Neutrophil (primary cell): ENCODE measurements at regions not wholly inside any gene's neighbourhood (a gene's known extent, or its start where the extent isn't known, plus 50 kb on each side); places are given as distances from the start of the nearest gene placed in this dataset.
A peak's percentile ranks its signal among the peaks of the same experiment; 100 is the strongest.
"Not testable (repeated sequence)": the region's sequence is repeated elsewhere in the genome, so short reads cannot be mapped to it uniquely, and the experiment has no call there.

Experiments used
- H3K27ac ChIP-seq: fragments of 200-600 bp; sonication (generic); 2 replicates; pipeline ENCODE4 v1.5.1; 2016; ENCODE audit warnings: mild to moderate bottlenecking, moderate library complexity
- H3K27me3 ChIP-seq: fragments of 200-600 bp; sonication (generic); 2 replicates; pipeline ENCODE4 v1.6.0; 2016; ENCODE audit warnings: mild to moderate bottlenecking
- H3K36me3 ChIP-seq: fragments of 200-600 bp; sonication (generic); 2 replicates; pipeline ENCODE4 v1.5.1; 2017
- H3K4me1 ChIP-seq, 2 experiments: fragments of 200-600 bp in 1 of 2; sonication (generic) in 1 of 2; 1 replicate in 1 of 2; 2 replicates in 1 of 2; pipeline versions ENCODE4 v1.5.1 to v1.6.1; 2013 to 2016; ENCODE audit warnings: low read depth in 1 of 2, low read length in 1 of 2, mild to moderate bottlenecking in 1 of 2, moderate library complexity in 1 of 2; ENCODE audit not compliant: control insufficient read depth in 1 of 2, insufficient read depth in 1 of 2
- H3K4me3 ChIP-seq, 2 experiments: fragments of 200-600 bp in 1 of 2; sonication (generic) in 1 of 2; 1 replicate in 1 of 2; 2 replicates in 1 of 2; pipeline ENCODE4 v1.5.1; 2013 to 2016; ENCODE audit warnings: low read depth in 1 of 2, low read length in 1 of 2, mild to moderate bottlenecking in 1 of 2, moderate library complexity in 1 of 2
- H3K9me3 ChIP-seq: fragments of 200-600 bp; sonication (generic); 2 replicates; pipeline ENCODE4 v1.5.1; 2016
- CTCF ChIP-seq: fragments of 200-600 bp; sonication (generic); IDR thresholded peaks from 2 replicates; pipeline ENCODE4 v1.5.1; 2016; ENCODE audit warnings: antibody characterized with exemption

- H3K4me3 ChIP-seq: no peak overlapping the region
- TF ChIP-seq CTCF: no peak
- no peak overlapping the region for H3K27ac ChIP-seq
- no peaks in the 10 kb centered on the region for H3K4me1 ChIP-seq
- H3K9me3 ChIP-seq: no peaks in the 10 kb centered on the region
- H3K27me3 ChIP-seq: no peaks in the 10 kb centered on the region
- no peaks in the 10 kb centered on the region for H3K36me3 ChIP-seq
Measured at GRCh38 chr6:7016226-7016625, 91.5 kb upstream of the RREB1 start.

DNA sequence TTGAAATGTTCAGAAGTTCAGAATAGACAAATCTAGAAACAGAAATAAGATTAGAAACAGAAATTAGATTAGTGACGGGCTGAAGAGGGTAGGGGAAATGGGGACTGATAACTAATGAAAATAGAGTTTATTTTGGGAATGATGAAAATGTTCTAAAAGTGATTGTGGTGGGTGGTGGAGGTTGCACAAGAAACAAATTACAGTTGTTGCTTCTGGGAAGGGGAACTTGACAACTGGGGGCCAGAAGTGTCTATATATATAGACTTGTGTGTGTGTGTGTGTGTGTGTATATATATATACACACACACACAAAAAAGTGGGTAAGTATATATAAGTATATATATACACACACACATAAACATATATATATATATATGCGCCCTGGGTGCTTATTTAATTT, 86.5 kb upstream of the RREB1 start:
- Histone ChIP-seq H3K4me1 (peaks cover 0 to 9% of the 10 kb centered on the region in 2 experiments), H3K9me3 (no peaks in the 10 kb centered on the region), H3K4me3 (no peak overlapping the region), H3K27ac (no peak overlapping the region), H3K27me3 (no peaks in the 10 kb centered on the region), H3K36me3 (no peaks in the 10 kb centered on the region)
- TF ChIP-seq CTCF: no peak

GRCh38 chr6:7025861-7026260, 81.9 kb upstream of the RREB1 start:
- H3K4me3 ChIP-seq: no peak overlapping the region
- peaks cover 0 to 9% of the 10 kb centered on the region in 2 experiments for H3K4me1 ChIP-seq
- H3K36me3 ChIP-seq: no peaks in the 10 kb centered on the region

DNA sequence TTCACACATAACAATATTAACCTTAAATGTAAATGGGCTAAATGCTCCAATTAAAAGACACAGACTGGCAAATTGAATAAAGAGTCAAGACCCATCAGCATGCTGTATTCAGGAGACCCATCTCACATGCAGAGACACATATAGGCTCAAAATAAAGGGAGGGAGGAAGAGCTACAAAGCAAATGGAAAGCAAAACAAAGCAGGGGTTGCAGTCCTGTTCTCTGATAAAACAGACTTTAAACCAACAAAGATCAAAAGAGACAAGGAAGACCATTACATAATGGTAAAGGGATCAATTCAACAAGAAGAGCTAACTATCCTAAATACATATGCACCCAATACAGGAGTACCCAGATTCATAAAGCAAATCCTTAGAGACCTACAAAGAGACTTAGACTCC, 78.8 kb upstream of the RREB1 start:
- H3K27me3 ChIP-seq, H3K9me3 ChIP-seq, H3K4me3 ChIP-seq, H3K27ac ChIP-seq, H3K36me3 ChIP-seq: not testable (repeated sequence)
- H3K4me1 ChIP-seq: peaks cover 6 to 19% of the 10 kb centered on the region in 2 experiments

More at GRCh38 chr6:7025861-7026260, 81.9 kb upstream of the RREB1 start:
- Histone ChIP-seq H3K27me3 (no peaks in the 10 kb centered on the region), H3K9me3 (no peaks in the 10 kb centered on the region), H3K27ac (peak overlapping the region; percentile 35)
- TF ChIP-seq CTCF: no peak

DNA sequence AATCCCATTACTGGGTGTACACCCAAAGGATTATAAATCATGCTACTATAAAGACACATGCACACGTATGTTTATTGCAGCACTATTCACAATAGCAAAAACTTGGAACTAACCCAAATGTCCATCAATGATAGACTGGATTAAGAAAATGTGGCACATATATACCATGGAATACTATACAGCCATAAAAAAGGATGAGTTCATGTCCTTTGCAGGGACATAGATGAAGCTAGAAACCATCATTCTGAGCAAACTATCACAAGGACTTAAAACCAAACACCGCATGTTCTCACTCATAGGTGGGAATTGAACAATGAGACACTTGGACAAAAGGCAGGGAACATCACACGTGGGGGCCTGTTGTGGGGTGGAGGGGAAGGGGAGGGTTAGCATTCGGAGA, 76.8 kb upstream of the RREB1 start:
- not testable (repeated sequence) for H3K4me3 ChIP-seq, H3K27me3 ChIP-seq, H3K9me3 ChIP-seq, H3K36me3 ChIP-seq, H3K27ac ChIP-seq
- peaks cover 6 to 10% of the 10 kb centered on the region in 2 experiments for H3K4me1 ChIP-seq

GRCh38 chr6:7033202-7033601, 74.6 kb upstream of the RREB1 start:
- H3K9me3 ChIP-seq: no peaks in the 10 kb centered on the region
- peaks cover 6 to 10% of the 10 kb centered on the region in 2 experiments for H3K4me1 ChIP-seq
- no peaks in the 10 kb centered on the region for H3K36me3 ChIP-seq
- no peaks in the 10 kb centered on the region for H3K27me3 ChIP-seq
- H3K4me3 ChIP-seq: no peak overlapping the region
- H3K27ac ChIP-seq: no peak overlapping the region
- no peak for TF ChIP-seq CTCF

GRCh38 chr6:7034055-7034454, 73.7 kb upstream of the RREB1 start:
- TF ChIP-seq CTCF: no peak
- Histone ChIP-seq H3K4me3 (no peak overlapping the region), H3K9me3 (no peaks in the 10 kb centered on the region), H3K27me3 (no peaks in the 10 kb centered on the region), H3K27ac (no peak overlapping the region), H3K36me3 (no peaks in the 10 kb centered on the region), H3K4me1 (peaks cover 6 to 10% of the 10 kb centered on the region in 2 experiments)
